K562 (cell line): ENCODE measurements at regions not wholly inside any gene's neighbourhood (a gene's known extent, or its start where the extent isn't known, plus 50 kb on each side); places are given as distances from the start of the nearest gene placed in this dataset.

ENCODE experiments used
- SIN3A ChIP-seq, 2 experiments: fragments of 150-350 bp in 1 of 2; IDR thresholded peaks; 2 replicates each; pipeline ENCODE4 v1.6.1; 2011 to 2016; ENCODE audit warnings: borderline replicate concordance in 2 of 2, low read depth in 2 of 2, low read length in 2 of 2, mild to moderate bottlenecking in 2 of 2, moderate library complexity in 2 of 2; ENCODE audit not compliant: control insufficient read depth in 1 of 2
- TARDBP ChIP-seq: fragments of 450-650 bp; IDR thresholded peaks from 2 replicates; pipeline ENCODE4 v1.6.1; 2016

DNA sequence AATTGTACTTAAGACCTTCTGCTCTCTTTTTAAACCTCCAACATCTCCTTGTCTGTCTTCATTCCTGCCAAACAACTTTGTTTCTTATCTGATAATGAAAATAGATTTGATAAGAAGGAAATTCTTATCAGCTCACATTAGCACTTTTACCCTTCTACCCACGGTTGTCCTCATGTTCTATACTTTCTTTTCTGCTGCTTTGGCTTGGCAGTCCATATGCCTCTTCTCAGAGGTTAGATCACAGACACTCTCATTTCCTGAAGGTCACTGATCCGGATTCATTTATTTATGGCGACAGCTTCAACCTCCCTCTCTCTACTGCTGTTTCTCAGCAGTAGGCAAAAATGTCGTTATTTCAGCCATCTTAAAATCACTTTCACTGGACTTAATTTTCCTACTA is 2015.8 kb downstream of the NCAM2 start:
- TF ChIP-seq TARDBP (no peak), SIN3A (IDR thresholded peaks at IDR 0.05; ENCODE audit: borderline replicate concordance in 2 of 2, control insufficient read depth in 1 of 2, low read depth in 2 of 2, low read length in 2 of 2) (no peak)
